ENCODE measurements at regions not wholly inside any gene's neighbourhood (a gene's known extent, or its start where the extent isn't known, plus 50 kb on each side); places are given as distances from the start of the nearest gene placed in this dataset.

- TF ChIP-seq CTCF (IDR thresholded peaks at IDR 0.05; ENCODE audit: low read length) (no peak), EZH2phosphoT487 (IDR thresholded peaks at IDR 0.05; ENCODE audit: low read length) (no peak)
These were observed 121.0 kb upstream of the TWIST2 start for GRCh38 chr2:238726670-238727584.
